ENCODE measurements at regions not wholly inside any gene's neighbourhood (a gene's known extent, or its start where the extent isn't known, plus 50 kb on each side); places are given as distances from the start of the nearest gene placed in this dataset.
"Not testable (repeated sequence)": the region's sequence is repeated elsewhere in the genome, so short reads cannot be mapped to it uniquely, and the experiment has no call there.

DNA sequence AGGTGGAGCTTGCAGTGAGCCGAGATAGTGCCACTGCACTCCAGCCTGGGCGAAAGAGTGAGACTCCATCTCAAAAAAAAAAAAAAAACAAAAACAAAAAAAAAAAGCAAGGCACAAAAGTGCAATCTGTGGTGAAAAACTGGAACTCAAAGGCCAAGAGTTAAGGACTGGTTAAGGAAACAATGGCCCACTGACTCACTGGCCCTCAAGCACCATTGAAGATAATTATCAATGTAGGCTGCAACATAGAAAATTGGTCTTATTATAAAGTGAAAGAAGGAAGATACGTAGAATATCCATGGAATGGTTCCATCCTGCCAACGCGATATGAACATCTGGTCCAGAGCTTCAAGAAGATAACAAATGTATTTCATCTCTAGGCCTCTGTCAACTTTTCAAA, 444.2 kb downstream of the SOX9 start:
- no peak for DNase-seq

DNA sequence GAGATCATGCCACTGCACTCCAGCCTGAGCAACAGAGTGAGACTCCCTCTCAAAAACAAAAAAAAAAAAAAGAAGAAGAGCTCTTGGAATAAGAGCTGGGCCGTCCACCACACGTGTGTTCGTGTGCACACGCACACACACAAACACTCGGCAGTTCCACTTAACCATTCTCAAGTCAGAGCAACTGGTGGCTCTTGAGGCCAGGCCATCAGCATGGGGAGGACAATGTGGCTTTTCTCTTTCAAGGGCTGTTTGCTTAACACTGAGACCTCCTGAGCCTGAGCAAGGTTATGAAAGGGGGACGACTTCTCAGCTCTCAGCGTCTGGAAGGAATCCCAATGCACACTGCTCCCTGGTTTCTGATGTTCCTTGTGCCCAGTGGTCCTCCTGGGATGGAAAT, 444.9 kb downstream of the SOX9 start:
- no peak for DNase-seq

DNA sequence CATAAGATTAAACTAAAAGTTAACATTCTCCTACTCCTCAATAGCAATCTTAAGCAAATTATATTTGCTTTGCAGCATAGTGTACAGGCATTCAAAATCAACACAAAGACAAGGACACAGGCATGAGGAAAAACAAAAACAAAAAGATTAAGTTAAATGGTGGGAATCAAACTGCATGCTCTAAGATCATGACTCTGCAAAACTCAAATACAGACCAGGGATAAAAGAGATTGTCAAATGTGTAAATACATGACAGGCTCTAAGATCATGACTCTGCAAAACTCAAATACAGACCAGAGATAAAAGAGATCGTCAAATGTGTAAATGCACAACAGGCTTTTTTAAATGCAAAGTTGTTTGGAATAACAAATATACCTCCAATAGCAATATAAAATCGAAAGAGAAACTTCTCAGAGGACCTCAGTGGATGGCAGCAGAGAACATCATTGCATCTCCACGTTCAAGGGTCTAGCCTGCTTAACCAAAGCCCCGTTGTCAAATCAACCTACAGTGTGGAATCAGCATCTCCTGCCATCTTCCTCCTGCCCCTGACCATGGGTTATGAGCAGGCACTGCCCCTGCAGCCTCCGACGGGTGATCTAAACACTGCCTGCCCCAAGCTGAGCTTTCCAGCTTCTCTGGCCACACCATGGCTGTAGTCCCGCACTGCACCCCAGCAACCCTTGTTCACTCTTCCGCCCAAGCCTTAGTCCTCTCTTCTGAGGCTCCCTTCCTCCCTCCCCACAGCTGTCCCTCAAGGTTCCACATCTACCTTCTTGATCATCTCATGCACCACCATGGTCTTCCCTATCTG, 446.1 kb downstream of the SOX9 start:
- DNase-seq: no peak

- DNase-seq: no peak
These were observed 447.0 kb downstream of the SOX9 start for GRCh38 chr17:72567774-72568173.

DNA sequence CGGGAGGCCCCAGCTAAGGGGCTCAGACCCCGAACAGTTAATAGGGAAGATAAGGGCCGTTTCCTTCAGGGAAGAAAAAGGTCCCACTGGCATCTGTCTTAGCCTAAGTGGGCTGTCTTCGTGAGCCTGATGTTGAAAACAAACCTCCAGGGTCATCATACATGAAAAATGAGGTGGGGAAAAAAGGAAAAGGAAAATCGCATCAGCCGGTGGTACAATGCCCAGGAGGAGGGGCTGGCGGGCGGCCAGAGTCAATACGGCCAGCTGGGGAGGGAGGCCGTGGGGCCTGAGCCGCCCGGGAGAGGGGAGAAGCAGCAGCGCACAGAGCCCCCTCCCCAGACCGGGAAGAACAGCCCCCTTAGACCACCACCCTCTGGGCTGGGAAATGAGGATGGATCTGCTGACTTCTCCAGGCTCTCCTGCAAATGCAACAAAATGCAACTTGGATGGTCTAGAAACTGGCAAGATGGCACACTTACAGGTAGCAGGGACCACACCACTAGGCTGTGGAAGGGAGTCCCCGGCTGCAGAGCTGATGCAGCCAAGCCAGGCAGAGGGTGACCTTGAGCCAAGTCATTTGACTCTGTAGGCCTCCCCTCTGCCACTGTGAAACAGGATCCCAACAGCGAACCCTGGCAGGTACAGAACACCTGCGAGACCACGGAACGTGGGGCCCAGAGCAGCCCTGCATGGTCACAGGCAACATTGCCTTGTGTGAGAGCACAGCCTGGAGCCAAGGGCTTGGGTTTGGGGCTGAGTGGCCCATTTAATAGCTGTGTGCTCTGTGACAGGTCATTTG, 448.5 kb downstream of the SOX9 start:
- no peak for DNase-seq

DNA sequence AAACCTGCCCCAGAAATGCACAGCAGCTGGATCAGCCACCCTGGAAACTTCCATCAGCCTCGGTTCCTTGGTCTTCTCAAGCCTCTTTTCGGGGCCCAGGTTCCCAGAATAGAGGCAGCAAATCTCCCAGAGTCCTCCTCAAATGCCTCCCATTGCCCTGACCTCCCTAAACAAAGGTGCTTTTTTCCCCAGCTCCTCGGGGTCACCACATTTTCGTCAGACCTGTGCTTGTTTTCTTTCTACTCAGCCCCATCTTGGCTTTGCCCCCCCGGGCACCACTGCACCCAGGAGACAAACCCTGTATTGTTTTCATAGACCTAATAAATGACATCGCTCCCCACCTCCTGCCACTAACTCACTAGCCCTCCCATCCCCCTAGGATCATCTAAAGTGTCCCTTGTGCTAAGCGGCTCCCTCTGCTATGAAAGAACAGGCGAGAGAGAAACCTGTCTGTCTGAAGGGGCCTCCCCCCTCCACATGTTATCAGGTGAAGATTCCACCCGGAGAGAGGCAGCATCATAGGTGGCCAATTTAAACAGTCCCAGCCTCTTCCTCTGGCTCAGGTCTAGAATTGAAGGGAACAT, 451.1 kb downstream of the SOX9 start:
- no peak for DNase-seq

DNA sequence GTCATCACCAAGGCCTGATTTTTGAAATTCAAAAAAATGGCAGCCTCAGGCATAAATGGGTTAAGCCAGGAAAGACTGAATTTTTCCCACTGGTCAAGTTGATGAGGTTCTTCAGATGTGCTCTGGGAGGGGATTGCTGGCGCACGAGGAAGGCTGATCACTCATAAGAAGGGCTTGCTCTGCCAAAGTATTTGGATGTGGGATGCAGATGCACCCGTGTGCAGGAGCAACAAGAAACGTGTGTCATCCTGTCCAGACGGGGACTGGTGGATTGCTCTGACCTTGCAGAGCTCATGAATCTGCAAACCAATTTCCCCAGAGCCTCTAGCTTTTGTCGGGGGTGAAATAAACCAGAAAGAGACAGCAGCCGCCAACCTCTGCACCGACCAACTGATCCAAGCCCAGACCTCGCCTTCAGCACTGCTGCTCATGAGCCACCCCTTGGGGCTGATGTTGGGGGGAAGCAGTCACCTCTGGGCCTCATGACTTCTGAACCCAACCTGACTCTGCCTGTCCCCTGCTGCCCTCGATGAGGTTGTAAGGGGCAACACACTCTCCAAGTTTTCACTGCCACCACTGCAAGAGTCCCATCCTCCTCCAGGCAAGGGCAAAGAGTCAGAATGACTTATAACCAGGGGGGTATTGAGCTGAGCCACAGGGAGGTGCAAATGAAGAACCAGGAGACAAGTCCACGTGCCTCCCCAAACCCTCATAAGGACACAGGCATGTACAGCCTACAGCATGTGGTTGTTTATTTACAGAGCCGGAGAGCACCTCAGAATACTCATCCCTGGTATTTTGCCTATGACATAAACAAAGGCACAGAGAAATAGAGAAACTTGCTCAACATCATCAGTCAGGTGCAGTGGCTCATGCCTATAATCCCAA, 452.0 kb downstream of the SOX9 start:
- no peak for DNase-seq

GRCh38 chr17:72573492-72573801, 452.6 kb downstream of the SOX9 start:
- not testable (repeated sequence) for DNase-seq

DNA sequence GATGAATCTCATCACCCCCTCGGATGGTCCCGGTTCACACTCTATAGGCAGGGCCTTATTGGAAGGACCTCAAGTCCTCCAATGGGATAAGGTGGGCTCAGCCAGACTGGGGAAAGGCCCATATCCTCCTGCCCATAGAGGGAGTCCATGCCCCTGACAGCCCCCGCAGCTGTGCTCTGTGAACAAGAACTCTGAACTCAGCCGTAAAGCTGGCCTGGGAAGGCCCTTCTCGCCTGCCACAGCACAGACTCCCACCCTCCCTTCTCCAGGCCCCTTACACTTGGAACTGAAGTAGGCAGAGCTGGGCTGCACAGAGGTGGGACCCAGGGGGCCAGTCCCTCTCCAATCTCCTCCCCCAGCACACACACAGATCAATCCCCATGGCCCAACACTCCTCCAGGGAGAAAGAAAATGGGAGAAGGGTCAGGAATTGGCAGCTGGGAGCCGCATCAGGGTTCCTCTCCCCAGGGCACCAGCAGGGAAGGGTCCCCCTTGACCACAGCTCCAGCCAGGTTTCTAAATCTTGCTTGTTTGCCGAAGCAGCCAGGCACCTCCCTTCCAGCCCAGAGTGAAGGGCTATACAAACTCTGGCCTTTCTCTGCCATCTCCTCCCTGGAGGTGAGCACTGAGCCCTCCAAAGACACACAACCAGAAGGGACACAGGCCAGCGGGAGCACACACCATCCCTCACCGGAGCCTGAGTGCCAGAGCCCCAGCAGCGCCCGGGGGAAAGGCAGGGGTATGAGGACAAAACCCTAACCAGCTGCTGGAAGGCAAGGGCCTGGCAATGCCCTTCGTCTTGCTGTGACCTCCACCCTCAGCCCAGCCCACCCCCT, 454.1 kb downstream of the SOX9 start:
- DNase-seq: no peak

- DNase-seq: no peak
These were observed 454.9 kb downstream of the SOX9 start for GRCh38 chr17:72575542-72576233.

DNA sequence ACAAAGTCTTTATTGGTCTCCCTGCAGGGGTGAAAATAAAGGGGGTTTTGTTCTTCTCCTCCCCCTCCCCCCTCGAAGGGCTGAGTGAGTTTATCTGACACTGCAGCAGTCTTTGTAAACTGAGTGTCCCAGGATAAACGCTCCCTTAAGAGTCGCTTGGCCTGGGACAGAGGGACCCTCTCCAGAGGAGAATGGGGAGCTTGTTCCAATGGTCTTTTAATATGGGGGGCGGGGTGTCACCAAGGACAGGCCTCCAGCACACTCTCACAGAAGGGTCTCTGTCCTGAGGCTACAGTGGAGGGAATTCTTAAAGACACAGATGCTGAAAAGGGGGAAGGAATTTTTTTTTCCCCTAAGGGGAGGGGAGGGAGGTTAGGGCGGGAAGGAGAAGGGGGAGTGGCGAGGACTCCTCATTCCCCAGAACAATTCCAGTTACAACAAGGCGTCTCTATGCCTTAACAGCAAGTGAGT, 455.5 kb downstream of the SOX9 start:
- no peak for DNase-seq

DNA sequence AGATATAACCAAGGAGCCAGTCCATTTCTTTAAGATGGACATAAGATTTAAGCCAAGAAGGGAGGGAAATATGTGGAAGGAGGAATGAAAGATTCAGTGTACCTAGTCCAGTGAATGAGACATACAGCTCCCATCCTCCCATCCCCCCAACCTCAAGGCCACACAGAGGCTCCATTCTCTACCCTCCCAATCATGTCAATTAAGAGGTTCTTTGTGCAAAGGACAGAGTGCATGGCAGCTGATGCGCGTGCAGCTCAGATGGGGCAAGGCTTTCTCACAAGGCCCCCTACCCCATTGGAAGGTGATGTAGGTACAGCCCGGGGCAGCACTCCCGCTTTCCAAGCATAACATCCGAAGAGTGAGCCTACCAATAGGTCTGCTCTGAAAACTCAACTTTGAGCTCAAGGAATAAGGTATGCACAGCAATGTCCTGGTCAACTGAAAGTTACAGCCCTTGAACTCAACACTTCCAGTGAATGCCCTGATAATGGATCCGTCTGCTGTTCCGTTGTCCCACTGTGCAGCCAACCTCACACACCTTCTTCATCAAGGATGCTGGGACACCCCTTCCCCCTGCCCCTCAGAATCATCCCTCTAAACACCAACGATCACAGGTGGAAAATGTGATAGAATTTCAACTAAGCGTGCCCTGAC, 458.1 kb downstream of the SOX9 start:
- DNase-seq: no peak

DNA sequence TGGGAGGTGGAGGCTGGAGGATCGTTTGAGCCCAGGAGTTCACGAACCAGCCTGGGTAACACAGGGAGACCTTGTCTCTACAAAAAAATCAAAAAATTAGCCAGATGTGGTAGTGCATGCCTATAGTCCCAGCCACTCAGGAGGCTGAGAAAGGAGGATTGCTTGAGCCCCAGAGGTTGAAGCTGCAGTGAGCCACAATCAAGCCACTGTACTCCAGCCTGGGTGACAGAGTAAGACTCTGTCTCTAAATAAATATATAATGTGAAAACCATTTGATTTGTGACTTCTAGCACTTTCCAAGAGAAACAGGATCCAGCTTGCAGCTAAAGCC, 459.1 kb downstream of the SOX9 start:
- no peak for DNase-seq

DNA sequence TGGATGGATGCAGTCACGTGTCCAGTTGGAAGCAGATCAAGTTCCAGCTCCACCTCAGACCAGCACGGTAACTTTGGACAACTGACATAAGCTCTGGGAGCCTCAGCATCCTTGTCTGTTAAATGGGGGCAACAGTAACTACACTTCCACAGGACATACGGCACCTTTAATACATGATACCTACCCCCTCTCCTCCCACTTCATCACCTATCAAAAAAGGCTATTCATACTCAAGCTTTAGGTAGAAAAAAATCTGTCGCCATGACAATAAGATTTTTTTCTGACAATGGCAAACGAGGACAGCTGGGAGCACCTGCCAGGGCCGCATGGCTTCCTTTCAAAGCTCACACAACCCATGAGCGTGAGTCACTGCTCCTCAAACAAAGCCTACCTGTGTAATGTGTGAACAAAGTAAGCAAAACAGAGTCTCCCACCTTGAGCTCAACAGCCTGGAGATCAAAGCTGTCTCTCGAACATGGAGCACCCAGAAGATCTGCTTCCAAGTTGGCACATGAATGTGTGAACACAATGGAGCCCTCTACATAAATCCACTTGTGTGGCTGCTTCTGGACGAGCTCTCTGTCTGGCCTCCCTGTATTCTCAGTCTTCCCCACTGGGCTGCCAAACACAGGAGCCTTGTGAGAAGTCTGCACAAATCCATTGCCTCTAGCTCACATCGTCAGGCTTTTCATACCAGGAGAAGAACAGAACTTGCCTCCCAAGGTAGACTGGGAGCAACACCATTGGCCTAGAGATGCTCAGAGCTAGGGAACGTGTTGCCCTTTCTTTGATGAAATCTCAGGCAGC, 459.7 kb downstream of the SOX9 start:
- no peak for DNase-seq

DNA sequence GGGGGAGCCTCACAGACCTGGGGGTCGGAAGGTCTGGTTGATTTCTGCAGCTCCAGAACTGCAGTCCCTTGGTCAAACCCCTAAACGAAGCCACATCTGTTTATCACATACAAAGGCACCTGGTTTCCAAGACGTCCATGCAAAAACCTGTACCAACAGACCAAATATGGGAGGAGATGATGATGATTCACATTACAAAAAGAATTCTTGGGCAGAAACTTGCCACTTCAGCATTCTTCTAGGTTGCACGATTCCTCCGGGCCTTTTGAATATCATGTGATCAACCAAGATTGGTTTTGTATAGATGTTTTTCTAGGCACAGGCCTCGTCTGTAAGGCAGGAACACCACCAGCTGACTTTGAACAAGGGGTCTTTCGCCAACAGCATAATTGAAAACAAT, 466.3 kb downstream of the SOX9 start:
- no peak for DNase-seq

DNA sequence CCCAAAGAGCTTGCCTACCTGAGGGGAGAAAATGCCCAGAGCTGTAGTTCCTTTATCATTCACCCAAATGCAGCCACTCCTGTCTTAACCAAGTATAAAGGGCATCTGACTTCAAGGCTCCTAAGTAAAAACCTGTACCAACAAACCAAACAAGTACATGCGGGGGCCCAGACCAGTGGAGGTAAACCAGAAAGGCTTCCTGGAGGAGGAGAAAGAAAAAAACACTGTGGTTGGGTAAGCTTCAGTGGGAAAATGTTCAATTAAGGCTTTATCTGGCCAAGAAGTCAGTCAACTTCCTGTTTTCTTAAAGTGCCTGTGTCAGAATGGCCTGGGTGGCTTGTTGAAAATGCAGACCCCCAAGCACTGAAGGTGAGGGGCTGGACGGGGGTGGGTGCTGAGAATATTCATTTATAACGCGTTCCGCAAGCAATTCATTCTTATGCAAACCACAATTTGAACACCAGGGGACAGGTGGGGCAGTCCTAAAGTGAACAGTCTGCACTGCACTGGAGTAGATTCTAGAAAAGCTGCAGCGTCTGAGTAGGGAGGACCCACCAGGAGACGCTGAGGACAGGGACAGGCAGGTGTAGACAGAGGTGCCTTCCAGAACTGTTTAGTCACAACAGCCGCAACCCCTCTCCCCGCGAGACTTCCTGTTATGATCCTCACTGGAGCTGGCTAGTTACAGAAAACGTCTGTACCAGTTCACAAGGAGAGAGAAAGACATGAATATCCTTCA, 467.1 kb downstream of the SOX9 start:
- DNase-seq: no peak

- no peak for DNase-seq
These were observed 467.7 kb downstream of the SOX9 start for GRCh38 chr17:72588561-72588960.

DNA sequence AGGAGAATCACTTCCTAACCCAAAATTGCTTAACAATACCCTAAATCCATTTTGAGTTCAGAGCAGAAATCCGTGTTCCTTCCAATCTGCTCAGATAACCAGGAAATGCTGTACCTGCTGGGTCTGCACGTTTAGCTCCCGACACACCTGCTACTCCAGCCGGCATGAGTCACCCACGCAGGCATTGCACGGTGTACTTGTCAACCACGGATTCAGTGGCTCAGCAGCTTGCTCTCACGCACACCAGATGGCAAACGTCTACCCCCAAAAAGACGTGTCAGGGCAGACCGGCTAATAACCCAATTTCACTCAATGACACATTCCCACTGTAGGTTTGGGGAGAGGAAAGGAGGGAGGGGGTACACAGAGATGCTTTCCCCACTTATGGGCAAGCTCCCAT, 468.1 kb downstream of the SOX9 start:
- DNase-seq: no peak

- DNase-seq: no peak
These were observed 469.6 kb downstream of the SOX9 start for GRCh38 chr17:72590382-72590781.
